Endothelial cell of hepatic sinusoid (primary cell): ENCODE measurements at regions not wholly inside any gene's neighbourhood (a gene's known extent, or its start where the extent isn't known, plus 50 kb on each side); places are given as distances from the start of the nearest gene placed in this dataset.

Experiments used
- in situ Hi-C: cut with HindIII; loops from 2 replicates; pipeline ENCODE4 v1.10.0; 2017; ENCODE audit warnings: low sequenced_read_pairs

- in situ Hi-C loops = no loop called here
These were observed 500.1 kb upstream of the HTR2A start for GRCh38 chr13:47396915-47397314.

DNA sequence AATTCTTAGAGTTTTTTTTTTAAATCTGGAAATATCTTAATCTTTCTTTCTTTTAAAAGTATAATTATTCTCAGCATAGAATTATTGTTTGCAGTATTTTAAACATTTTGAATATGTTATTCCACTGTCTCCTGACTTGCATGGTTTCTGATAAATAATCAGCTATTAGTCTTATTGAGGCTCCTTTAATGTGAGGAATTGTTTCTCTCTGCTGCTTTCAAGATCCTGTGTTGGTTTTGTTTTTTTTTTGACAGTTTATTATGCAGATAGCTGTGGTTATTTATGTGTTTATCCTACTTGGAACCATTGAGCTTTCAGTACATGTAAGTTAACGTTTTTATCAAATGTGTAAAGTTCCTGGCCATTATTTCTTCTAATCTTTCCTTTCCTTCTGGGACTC lies 477.9 kb upstream of the HTR2A start:
- in situ Hi-C loops = no loop called here

DNA sequence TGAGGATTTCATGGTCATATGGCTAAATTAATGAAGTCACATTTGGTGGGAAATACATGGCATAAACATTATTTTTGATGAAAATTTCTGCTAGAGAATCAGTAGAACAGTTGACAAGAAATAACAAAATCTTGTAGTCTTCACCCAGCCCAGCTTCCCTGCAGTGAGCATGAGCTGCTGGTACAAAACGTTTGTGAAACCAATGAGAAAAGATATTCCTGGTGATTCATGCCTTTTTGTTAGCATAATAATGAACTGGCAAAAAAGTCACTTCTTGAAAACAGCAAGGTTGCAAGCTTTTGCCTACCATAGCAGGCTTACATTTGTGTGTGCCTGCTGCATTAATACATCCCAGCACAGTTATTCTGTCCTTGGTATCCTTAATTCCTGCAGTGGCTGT lies 475.9 kb upstream of the HTR2A start:
- in situ Hi-C loops = no loop called here

GRCh38 chr13:47351798-47352197 lies 454.9 kb upstream of the HTR2A start:
- in situ Hi-C loops = no loop called here

DNA sequence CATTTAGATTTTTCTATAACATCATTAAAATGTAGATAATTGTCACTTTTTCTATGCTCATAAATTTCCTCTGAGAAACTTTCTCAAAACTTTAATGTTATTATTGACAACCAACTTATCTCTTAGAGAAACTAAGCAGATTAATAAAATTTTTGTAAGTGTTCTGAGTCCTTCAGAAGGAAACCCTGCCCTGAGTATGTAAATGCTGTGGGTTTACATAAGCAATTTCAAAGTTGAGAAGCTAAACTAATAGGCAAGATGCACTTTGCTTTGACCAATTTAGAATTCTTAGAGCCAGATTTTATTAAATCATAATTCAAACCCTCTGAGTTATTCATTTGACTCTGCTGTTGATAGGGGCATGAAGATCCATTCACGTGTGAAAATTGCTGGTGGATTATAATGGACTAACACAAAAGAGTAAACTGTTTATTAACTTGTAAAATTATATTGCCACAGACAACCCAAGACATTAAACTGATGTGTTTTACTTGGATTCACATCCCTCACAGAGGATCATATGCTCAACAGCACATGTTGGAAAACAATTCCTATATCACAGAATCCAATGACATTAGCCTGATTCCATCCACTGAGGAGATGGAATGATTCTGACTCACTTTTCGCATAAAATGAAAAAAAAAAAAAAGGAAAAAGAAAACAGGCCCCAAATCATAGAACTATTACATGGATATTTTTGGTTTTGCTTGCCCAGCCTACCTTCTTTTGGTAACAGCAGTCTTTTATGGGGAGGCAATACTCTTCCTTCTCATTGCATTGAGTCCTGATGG lies 453.7 kb upstream of the HTR2A start:
- in situ Hi-C loops = no loop called here

DNA sequence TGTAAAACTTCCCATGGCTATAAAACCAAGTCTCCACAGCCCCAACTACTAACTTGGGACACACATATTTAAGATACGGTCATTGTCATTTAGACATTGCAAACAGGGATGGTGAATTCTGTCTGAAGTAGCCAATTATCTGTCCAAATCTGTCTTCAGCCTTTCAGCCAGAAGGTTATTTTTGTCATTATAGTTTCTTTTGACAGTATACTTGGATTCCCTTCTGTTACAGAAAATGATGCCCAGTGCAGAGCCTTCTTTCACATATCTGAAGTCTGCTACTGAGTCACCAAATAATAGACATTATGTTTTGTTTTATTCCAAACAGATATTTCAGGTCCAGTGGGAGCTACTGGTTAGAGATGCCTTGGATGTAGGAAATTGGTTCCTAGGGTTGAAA lies 452.4 kb upstream of the HTR2A start:
- in situ Hi-C loops = no loop called here

GRCh38 chr13:47337781-47338507 lies 441.1 kb upstream of the HTR2A start:
- in situ Hi-C loops = no loop called here

DNA sequence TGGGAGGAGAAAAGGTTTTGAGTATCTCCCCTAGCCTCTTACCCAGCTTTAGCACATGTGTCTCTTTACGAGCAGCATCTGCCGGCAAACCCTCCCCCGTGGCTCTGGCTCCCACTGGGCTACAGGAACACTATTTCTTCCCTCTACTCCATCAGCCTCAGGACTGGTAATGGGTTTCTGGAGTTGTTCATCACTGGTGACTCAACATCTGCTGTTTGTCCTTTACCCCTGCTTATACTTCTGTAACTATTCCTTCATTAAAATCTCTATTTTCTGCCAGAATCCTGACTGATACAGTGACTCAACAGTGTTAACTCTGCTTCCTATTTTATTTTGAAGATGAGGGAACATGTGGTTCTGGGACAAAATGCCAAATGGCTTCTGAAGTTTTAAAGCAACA lies 437.3 kb upstream of the HTR2A start:
- in situ Hi-C loops = no loop called here

DNA sequence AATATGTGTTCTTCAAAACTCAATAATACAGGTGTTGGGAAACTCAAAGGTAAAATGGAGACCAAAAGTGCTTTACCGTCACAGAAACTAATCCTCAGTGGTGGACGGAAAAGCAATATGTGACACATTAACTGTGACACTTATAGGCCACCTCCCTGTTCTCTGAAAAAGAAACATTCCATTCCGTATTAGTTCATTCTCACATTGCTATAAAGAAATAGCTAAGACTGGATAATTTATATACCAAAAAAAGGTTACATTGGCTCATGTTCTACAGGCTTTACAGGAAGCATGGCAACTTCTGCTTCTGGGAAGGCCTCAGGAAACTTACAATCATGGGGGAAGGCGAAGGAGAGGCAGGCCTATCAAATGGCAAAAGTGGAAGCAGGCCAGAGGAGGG lies 435.3 kb upstream of the HTR2A start:
- in situ Hi-C loops = no loop called here

- in situ Hi-C loops = no loop called here
These were observed 433.2 kb upstream of the HTR2A start for GRCh38 chr13:47330031-47330430.

DNA sequence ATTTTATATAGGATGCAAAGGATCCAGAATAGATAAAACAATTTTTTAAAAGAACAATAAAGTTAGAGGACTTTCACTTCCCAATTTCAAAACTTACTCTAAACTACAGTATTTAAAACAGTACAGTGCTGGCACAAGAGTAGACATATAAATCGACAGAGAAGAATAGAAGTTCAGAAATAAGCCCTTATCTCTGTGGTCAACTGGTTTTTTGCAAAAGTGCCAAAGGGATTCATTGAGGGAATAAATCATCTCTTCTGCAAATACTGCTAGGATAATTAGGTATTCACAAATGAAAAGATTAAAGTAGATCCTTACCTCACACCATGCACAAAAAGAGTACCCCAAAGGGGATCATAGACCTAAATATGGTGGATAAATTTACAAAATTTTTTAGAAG lies 431.0 kb upstream of the HTR2A start:
- in situ Hi-C loops = no loop called here

- in situ Hi-C loops = no loop called here
These were observed 429.2 kb upstream of the HTR2A start for GRCh38 chr13:47326061-47326460.

DNA sequence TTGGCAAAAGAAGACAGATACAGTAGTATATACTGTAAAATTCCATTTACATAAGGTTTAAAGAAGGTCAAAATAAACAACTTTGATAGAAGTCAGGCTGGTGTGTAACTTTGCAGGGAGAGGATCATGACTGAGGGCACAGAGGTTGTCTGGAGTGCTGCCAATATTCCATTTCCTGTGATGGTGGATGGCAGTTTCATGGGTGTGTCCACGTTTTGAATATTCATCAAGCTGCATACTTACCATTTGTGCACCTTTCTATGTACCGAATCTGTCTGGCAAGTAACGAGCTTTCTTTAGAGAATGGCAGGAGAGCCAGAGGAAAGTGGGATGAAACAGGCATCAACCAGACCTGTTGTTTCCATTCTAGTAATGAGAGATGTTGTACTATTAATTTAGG lies 420.5 kb upstream of the HTR2A start:
- in situ Hi-C loops = no loop called here

GRCh38 chr13:47310401-47310800 lies 413.5 kb upstream of the HTR2A start:
- in situ Hi-C loops = no loop called here

GRCh38 chr13:47306991-47307390 lies 410.1 kb upstream of the HTR2A start:
- in situ Hi-C loops = loop anchor here (5.0 kb wide), 1 partner anchor 70 kb away; no protein-coding TSS in a partner anchor

GRCh38 chr13:47303626-47304025 lies 406.8 kb upstream of the HTR2A start:
- in situ Hi-C loops = no loop called here

- in situ Hi-C loops = no loop called here
These were observed 402.5 kb upstream of the HTR2A start for GRCh38 chr13:47299304-47299703.

GRCh38 chr13:47298506-47298905 lies 401.7 kb upstream of the HTR2A start:
- in situ Hi-C loops = no loop called here

DNA sequence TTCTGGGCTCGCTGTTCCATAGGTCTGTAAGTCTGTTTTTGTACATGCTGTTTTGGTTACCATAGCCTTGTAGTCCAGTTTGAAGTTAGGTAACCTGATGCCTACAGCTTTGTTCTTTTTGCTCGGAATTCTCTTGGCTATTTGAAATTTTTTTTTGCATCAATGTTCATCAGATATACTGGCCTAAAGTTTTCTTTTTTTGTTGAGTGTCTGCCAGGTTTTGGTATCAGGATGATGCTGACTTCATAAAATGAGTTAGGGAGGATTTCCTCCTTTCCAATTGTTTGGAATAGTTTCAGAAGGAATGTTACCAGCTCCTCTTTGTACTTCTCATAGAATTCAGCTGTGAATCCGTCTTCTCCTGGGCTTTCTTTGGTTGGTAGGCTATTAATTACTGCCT lies 397.8 kb upstream of the HTR2A start:
- in situ Hi-C loops = no loop called here

DNA sequence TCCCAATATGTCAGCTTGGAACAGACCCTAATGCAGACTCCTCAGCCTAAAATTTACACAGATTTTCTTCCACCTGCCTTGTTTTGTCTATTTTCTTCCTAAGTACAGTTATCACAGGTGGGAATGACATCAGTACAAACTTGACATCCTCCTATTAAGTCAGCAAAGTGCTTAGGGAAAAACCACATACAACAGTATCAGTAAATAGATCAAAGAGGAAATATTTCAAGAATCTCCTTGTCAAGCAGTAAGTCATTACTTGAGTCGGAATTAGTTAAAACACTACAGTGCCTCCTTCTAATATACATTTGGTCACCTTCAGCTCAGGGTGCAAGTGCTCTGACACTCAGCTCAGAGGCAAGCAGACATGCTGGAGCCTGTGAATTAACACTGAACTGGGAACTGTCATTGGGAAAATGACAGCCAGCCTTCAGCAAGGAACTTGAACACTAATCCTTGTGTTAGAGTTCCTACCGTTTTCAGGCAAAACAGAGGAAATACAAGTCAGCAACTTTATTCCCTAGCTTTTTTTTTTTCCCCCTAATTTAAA lies 394.3 kb upstream of the HTR2A start:
- in situ Hi-C loops = no loop called here

GRCh38 chr13:47289567-47289966 lies 392.7 kb upstream of the HTR2A start:
- in situ Hi-C loops = no loop called here

DNA sequence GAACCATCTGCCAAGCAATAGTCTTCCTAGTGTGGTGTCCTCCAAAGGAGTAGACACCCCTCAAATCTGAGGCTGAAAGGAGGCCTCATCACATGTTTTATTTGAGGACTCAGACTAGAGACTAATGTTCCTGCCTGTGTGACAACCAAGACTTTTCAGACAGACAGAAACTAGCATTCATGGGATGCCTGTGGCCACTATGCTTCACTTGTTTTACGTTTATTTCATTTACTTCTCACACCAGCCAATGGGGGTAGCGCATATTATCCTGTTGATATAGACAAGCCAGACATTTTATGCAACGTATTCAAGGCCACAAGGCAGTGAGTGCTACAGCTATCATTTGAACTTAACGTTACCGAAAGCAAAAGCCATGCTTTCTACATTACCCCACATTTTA lies 391.7 kb upstream of the HTR2A start:
- in situ Hi-C loops = no loop called here
